Upper lobe of left lung (tissue), 6 donors: ENCODE measurements at regions not wholly inside any gene's neighbourhood (a gene's known extent, or its start where the extent isn't known, plus 50 kb on each side); places are given as distances from the start of the nearest gene placed in this dataset.
"Not testable (repeated sequence)": the region's sequence is repeated elsewhere in the genome, so short reads cannot be mapped to it uniquely, and the experiment has no call there.

ENCODE experiments used
- ATAC-seq, 2 donors: fragments of 200-7000 bp; cut with Tn5 transposase; one replicate each; pipeline ENCODE4 v1.9.1; 2022; ENCODE audit warnings: mild to moderate bottlenecking in 2 of 2, moderate library complexity in 2 of 2; ENCODE audit not compliant: low FRiP score in 2 of 2
- DNase-seq, 2 donors: peaks; one replicate each; pipeline ENCODE4 v3.0.0-alpha.2; 2019 to 2020
- H3K27ac ChIP-seq, 4 donors: fragments of 200-600 bp; sonication (generic); one replicate each; pipeline ENCODE4 v1.5.1; 2016 to 2019
- H3K27me3 ChIP-seq, 4 donors: fragments of 200-600 bp; sonication (generic); one replicate each; pipeline ENCODE4 v1.5.1; 2017 to 2019
- H3K36me3 ChIP-seq, 4 donors: fragments of 200-600 bp; sonication (generic); one replicate each; pipeline ENCODE4 v1.5.1; 2016 to 2019
- H3K4me1 ChIP-seq, 4 donors: fragments of 200-600 bp; sonication (generic); one replicate each; pipeline ENCODE4 v1.5.1; 2018 to 2019
- H3K4me3 ChIP-seq, 4 donors: fragments of 200-600 bp; sonication (generic); one replicate each; pipeline ENCODE4 v1.5.1; 2017 to 2019; ENCODE audit warnings: mild to moderate bottlenecking in 2 of 4, moderate library complexity in 1 of 4
- H3K9me3 ChIP-seq, 4 donors: fragments of 200-600 bp; sonication (generic); one replicate each; pipeline ENCODE4 v1.5.1; 2018 to 2019
- whole genome bisulfite sequencing, 2 donors: methylation state at CpG; one replicate each; pipeline ENCODE4 v1.1.5; 2017 to 2018; 5-methylcytosine and 5-hydroxymethylcytosine counted together
- donor health status: DM: no; HTN: no; CAD: no; lungs with moderate emphysema.
- donor health status: DM: no; HTN: yes; CAD: no; lungs with severe emphysema.

GRCh38 chr12:8354741-8355140, 101.0 kb upstream of the CLEC6A start:
- H3K36me3 ChIP-seq, H3K27me3 ChIP-seq, H3K4me3 ChIP-seq, H3K4me1 ChIP-seq, DNase-seq, H3K9me3 ChIP-seq, H3K27ac ChIP-seq, ATAC-seq: not testable (repeated sequence)
- 75% methylated on average over 1 of the region's 1 CpG; no CpG with 5 or more reads in 1 of the 2 donors for WGBS, 2 donors

- ATAC-seq = not testable (repeated sequence)
These were observed 100.2 kb upstream of the CLEC6A start for GRCh38 chr12:8355531-8355930.

GRCh38 chr12:8373744-8374143, 82.0 kb upstream of the CLEC6A start:
- H3K27me3 ChIP-seq, H3K9me3 ChIP-seq, ATAC-seq, H3K4me3 ChIP-seq, H3K27ac ChIP-seq, H3K4me1 ChIP-seq, H3K36me3 ChIP-seq, DNase-seq: not testable (repeated sequence)
- 27 to 29% methylated on average over 5 of the region's 5 CpGs for WGBS, 2 donors

More at GRCh38 chr12:8355531-8355930, 100.2 kb upstream of the CLEC6A start:
- H3K36me3 ChIP-seq, DNase-seq, H3K27ac ChIP-seq, H3K9me3 ChIP-seq, H3K4me1 ChIP-seq, H3K4me3 ChIP-seq, H3K27me3 ChIP-seq: not testable (repeated sequence)
- 87 to 96% methylated on average over 4 of the region's 4 CpGs for WGBS, 2 donors

GRCh38 chr12:8375122-8375521, 80.6 kb upstream of the CLEC6A start:
- not testable (repeated sequence) for H3K9me3 ChIP-seq, H3K4me1 ChIP-seq, H3K36me3 ChIP-seq, ATAC-seq, DNase-seq, H3K27me3 ChIP-seq, H3K4me3 ChIP-seq, H3K27ac ChIP-seq
- WGBS, 2 donors = 80 to 95% methylated on average over 2 of the region's 3 CpGs

GRCh38 chr12:8377756-8378155, 78.0 kb upstream of the CLEC6A start:
- H3K4me3 ChIP-seq, H3K27ac ChIP-seq, H3K4me1 ChIP-seq, H3K36me3 ChIP-seq, H3K27me3 ChIP-seq, H3K9me3 ChIP-seq, DNase-seq, ATAC-seq: not testable (repeated sequence)
- WGBS, 2 donors = 77 to 87% methylated on average over 6 of the region's 6 CpGs

- 90 to 93% methylated on average over 4 of the region's 4 CpGs for WGBS, 2 donors
These were observed 73.2 kb upstream of the CLEC6A start for GRCh38 chr12:8382556-8382955.

GRCh38 chr12:8384686-8385085, 71.1 kb upstream of the CLEC6A start:
- WGBS, 2 donors = 89 to 96% methylated on average over 9 of the region's 9 CpGs
- H3K4me3 ChIP-seq, H3K27me3 ChIP-seq, H3K36me3 ChIP-seq, DNase-seq, ATAC-seq, H3K9me3 ChIP-seq, H3K4me1 ChIP-seq, H3K27ac ChIP-seq: not testable (repeated sequence)

More at GRCh38 chr12:8382556-8382955, 73.2 kb upstream of the CLEC6A start:
- not testable (repeated sequence) for H3K27ac ChIP-seq, H3K4me3 ChIP-seq, H3K4me1 ChIP-seq, H3K9me3 ChIP-seq, H3K27me3 ChIP-seq, ATAC-seq, DNase-seq, H3K36me3 ChIP-seq

GRCh38 chr12:8385431-8385830, 70.3 kb upstream of the CLEC6A start:
- H3K4me3 ChIP-seq, H3K27me3 ChIP-seq, H3K4me1 ChIP-seq, H3K9me3 ChIP-seq, ATAC-seq, H3K27ac ChIP-seq, DNase-seq, H3K36me3 ChIP-seq: not testable (repeated sequence)
- WGBS, 2 donors = 84 to 85% methylated on average over 9 to 12 of the region's 12 CpGs

GRCh38 chr12:8386661-8387060, 69.1 kb upstream of the CLEC6A start:
- ATAC-seq, DNase-seq, H3K4me1 ChIP-seq, H3K27me3 ChIP-seq, H3K4me3 ChIP-seq, H3K9me3 ChIP-seq, H3K27ac ChIP-seq, H3K36me3 ChIP-seq: not testable (repeated sequence)
- WGBS, 2 donors = 100% methylated on average over 1 to 2 of the region's 2 CpGs

GRCh38 chr12:8389296-8389695, 66.5 kb upstream of the CLEC6A start:
- ATAC-seq, H3K9me3 ChIP-seq, H3K4me3 ChIP-seq, H3K4me1 ChIP-seq, H3K36me3 ChIP-seq, H3K27ac ChIP-seq, DNase-seq, H3K27me3 ChIP-seq: not testable (repeated sequence)
- WGBS, 2 donors = 66 to 73% methylated on average over 8 of the region's 8 CpGs
